ENCODE measurements at regions not wholly inside any gene's neighbourhood (a gene's known extent, or its start where the extent isn't known, plus 50 kb on each side); places are given as distances from the start of the nearest gene placed in this dataset.

DNA sequence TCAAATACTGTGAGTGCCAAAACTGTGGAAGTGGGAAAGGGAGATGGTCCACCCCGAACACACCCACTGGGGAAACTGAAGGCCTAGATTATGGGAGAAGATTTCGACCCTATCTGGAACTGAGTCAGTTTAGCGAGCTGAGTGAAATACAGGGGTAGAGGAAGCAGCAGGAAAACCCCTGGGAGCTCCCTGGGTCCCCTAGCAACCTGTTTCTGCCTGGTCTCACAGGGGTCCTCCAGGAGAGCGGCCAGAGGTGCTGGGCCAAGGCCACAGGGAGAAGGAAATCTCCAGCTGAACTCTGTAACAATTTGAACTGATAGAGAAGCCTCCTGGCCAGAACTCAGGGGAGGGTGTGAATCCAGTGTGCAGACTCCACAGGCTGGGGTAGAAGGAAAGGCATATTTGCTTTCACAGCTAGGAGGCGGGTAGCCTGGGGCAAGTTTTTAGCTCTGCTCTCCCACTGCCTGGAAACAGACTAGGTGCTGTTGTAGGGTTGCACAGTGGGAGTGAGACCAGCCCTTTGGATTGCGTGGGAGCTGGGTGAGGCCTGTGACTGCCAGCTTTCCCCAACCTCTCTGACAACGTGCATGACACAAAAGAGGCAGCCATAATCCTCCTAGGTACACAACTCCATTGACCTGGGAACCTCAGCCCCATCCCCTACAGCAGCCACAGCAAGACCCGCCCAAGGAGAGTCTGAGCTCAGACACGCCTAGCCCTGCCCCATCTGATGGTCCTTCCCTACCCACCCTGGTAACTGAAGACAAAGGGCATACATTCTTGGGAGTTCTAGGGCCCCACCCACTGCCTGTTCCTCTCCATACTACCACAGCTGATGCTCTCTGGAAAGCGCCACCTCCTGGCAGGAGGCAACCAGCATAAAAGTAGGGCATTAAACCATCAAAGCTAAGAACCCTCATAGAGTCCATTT is 78.8 kb upstream of the GPBP1 start (continued):
- TF ChIP-seq, protein P1, sequence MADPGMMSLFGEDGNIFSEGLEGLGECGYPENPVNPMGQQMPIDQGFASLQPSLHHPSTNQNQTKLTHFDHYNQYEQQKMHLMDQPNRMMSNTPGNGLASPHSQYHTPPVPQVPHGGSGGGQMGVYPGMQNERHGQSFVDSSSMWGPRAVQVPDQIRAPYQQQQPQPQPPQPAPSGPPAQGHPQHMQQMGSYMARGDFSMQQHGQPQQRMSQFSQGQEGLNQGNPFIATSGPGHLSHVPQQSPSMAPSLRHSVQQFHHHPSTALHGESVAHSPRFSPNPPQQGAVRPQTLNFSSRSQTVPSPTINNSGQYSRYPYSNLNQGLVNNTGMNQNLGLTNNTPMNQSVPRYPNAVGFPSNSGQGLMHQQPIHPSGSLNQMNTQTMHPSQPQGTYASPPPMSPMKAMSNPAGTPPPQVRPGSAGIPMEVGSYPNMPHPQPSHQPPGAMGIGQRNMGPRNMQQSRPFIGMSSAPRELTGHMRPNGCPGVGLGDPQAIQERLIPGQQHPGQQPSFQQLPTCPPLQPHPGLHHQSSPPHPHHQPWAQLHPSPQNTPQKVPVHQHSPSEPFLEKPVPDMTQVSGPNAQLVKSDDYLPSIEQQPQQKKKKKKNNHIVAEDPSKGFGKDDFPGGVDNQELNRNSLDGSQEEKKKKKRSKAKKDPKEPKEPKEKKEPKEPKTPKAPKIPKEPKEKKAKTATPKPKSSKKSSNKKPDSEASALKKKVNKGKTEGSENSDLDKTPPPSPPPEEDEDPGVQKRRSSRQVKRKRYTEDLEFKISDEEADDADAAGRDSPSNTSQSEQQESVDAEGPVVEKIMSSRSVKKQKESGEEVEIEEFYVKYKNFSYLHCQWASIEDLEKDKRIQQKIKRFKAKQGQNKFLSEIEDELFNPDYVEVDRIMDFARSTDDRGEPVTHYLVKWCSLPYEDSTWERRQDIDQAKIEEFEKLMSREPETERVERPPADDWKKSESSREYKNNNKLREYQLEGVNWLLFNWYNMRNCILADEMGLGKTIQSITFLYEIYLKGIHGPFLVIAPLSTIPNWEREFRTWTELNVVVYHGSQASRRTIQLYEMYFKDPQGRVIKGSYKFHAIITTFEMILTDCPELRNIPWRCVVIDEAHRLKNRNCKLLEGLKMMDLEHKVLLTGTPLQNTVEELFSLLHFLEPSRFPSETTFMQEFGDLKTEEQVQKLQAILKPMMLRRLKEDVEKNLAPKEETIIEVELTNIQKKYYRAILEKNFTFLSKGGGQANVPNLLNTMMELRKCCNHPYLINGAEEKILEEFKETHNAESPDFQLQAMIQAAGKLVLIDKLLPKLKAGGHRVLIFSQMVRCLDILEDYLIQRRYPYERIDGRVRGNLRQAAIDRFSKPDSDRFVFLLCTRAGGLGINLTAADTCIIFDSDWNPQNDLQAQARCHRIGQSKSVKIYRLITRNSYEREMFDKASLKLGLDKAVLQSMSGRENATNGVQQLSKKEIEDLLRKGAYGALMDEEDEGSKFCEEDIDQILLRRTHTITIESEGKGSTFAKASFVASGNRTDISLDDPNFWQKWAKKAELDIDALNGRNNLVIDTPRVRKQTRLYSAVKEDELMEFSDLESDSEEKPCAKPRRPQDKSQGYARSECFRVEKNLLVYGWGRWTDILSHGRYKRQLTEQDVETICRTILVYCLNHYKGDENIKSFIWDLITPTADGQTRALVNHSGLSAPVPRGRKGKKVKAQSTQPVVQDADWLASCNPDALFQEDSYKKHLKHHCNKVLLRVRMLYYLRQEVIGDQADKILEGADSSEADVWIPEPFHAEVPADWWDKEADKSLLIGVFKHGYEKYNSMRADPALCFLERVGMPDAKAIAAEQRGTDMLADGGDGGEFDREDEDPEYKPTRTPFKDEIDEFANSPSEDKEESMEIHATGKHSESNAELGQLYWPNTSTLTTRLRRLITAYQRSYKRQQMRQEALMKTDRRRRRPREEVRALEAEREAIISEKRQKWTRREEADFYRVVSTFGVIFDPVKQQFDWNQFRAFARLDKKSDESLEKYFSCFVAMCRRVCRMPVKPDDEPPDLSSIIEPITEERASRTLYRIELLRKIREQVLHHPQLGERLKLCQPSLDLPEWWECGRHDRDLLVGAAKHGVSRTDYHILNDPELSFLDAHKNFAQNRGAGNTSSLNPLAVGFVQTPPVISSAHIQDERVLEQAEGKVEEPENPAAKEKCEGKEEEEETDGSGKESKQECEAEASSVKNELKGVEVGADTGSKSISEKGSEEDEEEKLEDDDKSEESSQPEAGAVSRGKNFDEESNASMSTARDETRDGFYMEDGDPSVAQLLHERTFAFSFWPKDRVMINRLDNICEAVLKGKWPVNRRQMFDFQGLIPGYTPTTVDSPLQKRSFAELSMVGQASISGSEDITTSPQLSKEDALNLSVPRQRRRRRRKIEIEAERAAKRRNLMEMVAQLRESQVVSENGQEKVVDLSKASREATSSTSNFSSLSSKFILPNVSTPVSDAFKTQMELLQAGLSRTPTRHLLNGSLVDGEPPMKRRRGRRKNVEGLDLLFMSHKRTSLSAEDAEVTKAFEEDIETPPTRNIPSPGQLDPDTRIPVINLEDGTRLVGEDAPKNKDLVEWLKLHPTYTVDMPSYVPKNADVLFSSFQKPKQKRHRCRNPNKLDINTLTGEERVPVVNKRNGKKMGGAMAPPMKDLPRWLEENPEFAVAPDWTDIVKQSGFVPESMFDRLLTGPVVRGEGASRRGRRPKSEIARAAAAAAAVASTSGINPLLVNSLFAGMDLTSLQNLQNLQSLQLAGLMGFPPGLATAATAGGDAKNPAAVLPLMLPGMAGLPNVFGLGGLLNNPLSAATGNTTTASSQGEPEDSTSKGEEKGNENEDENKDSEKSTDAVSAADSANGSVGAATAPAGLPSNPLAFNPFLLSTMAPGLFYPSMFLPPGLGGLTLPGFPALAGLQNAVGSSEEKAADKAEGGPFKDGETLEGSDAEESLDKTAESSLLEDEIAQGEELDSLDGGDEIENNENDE (IDR thresholded peaks at IDR 0.05; ENCODE audit: insufficient replicate concordance, low read length) = no peak
- TF ChIP-seq BACH1 (IDR thresholded peaks at IDR 0.05; ENCODE audit: low read length) (no peak), CEBPB (IDR thresholded peaks at IDR 0.05; ENCODE audit: low read depth, low read length) (no peak), HDAC2 (IDR thresholded peaks at IDR 0.05; ENCODE audit: borderline replicate concordance in 1 of 2, low read depth in 2 of 2, low read length in 2 of 2) (no peak)
- TF ChIP-seq, protein P2, sequence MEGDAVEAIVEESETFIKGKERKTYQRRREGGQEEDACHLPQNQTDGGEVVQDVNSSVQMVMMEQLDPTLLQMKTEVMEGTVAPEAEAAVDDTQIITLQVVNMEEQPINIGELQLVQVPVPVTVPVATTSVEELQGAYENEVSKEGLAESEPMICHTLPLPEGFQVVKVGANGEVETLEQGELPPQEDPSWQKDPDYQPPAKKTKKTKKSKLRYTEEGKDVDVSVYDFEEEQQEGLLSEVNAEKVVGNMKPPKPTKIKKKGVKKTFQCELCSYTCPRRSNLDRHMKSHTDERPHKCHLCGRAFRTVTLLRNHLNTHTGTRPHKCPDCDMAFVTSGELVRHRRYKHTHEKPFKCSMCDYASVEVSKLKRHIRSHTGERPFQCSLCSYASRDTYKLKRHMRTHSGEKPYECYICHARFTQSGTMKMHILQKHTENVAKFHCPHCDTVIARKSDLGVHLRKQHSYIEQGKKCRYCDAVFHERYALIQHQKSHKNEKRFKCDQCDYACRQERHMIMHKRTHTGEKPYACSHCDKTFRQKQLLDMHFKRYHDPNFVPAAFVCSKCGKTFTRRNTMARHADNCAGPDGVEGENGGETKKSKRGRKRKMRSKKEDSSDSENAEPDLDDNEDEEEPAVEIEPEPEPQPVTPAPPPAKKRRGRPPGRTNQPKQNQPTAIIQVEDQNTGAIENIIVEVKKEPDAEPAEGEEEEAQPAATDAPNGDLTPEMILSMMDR (IDR thresholded peaks at IDR 0.05; ENCODE audit: control extremely low read depth in 1 of 3, insufficient read depth in 1 of 3, low read depth in 1 of 3, low read length in 3 of 3) = peak; percentile 51 to 73 (median 66)
